ENCODE measurements at regions not wholly inside any gene's neighbourhood (a gene's known extent, or its start where the extent isn't known, plus 50 kb on each side); places are given as distances from the start of the nearest gene placed in this dataset.

- TF ChIP-seq, protein P1, sequence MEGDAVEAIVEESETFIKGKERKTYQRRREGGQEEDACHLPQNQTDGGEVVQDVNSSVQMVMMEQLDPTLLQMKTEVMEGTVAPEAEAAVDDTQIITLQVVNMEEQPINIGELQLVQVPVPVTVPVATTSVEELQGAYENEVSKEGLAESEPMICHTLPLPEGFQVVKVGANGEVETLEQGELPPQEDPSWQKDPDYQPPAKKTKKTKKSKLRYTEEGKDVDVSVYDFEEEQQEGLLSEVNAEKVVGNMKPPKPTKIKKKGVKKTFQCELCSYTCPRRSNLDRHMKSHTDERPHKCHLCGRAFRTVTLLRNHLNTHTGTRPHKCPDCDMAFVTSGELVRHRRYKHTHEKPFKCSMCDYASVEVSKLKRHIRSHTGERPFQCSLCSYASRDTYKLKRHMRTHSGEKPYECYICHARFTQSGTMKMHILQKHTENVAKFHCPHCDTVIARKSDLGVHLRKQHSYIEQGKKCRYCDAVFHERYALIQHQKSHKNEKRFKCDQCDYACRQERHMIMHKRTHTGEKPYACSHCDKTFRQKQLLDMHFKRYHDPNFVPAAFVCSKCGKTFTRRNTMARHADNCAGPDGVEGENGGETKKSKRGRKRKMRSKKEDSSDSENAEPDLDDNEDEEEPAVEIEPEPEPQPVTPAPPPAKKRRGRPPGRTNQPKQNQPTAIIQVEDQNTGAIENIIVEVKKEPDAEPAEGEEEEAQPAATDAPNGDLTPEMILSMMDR (IDR thresholded peaks at IDR 0.05 in 8 of 11, conservative IDR thresholded peaks at IDR 0.05 in 3 of 11) = no peak
- no peak for TF ChIP-seq POLR2A (IDR thresholded peaks at IDR 0.05)
- no peak for TF ChIP-seq POLR2AphosphoS5 (IDR thresholded peaks at IDR 0.05)
These were observed 550.9 kb downstream of the CCER1 start for GRCh38 chr12:90404071-90404470.

Measured in spleen (tissue), 7 donors.